ENCODE measurements at regions not wholly inside any gene's neighbourhood (a gene's known extent, or its start where the extent isn't known, plus 50 kb on each side); places are given as distances from the start of the nearest gene placed in this dataset.

GRCh38 chr1:235021321-235021720 is 107.3 kb downstream of the TOMM20 start:
- WGBS (ENCODE audit: insufficient coverage): 90% methylated on average over 7 of the region's 7 CpGs
- Histone ChIP-seq H3K4me3 (ENCODE audit: low read depth, low read length) (no peak overlapping the region), H3K9me3 (ENCODE audit: control insufficient read depth, insufficient read depth, low read length) (no peaks in the 10 kb centered on the region), H3K27ac (ENCODE audit: low read depth, low read length) (no peak overlapping the region), H3K4me1 (ENCODE audit: control insufficient read depth, insufficient read depth, low read length) (peaks cover 18% of the 10 kb centered on the region), H3K27me3 (ENCODE audit: control insufficient read depth, insufficient read depth, low read length) (no peaks in the 10 kb centered on the region), H3K36me3 (ENCODE audit: control insufficient read depth, insufficient read depth, low read length) (no peaks in the 10 kb centered on the region)
- no peak for DNase-seq (ENCODE audit: low read depth in 4 of 6, low spot score in 6 of 6)

DNA sequence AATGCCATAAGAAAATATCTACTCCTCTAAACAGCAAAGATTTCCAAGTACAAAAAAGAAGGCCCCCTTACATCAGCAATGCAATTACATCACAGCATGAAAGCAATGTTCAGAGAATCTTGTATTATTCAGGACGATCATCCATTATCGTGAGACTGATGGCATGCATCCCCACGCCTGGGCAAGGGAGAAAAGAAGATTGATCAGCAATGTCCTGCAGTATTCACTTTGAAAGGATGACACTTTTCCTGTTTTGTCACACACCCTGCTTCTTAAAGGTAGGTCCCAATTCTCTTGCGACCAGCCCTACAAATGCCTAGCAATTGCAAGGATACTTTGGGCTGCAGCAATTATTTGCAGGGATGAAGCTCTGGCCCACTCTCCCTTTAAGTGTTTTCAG is 108.7 kb downstream of the TOMM20 start:
- Histone ChIP-seq H3K4me1 (ENCODE audit: control insufficient read depth, insufficient read depth, low read length) (peaks cover 16% of the 10 kb centered on the region), H3K9me3 (ENCODE audit: control insufficient read depth, insufficient read depth, low read length) (no peaks in the 10 kb centered on the region), H3K27ac (ENCODE audit: low read depth, low read length) (no peak overlapping the region), H3K27me3 (ENCODE audit: control insufficient read depth, insufficient read depth, low read length) (no peaks in the 10 kb centered on the region), H3K36me3 (ENCODE audit: control insufficient read depth, insufficient read depth, low read length) (no peaks in the 10 kb centered on the region), H3K4me3 (ENCODE audit: low read depth, low read length) (no peak overlapping the region)
- peak in 1 of 6 donors; percentile 19 for DNase-seq (ENCODE audit: low read depth in 4 of 6, low spot score in 6 of 6)
- WGBS (ENCODE audit: insufficient coverage): 53% methylated on average over 4 of the region's 4 CpGs

GRCh38 chr1:235019471-235019870 is 109.2 kb downstream of the TOMM20 start:
- Histone ChIP-seq H3K27ac (ENCODE audit: low read depth, low read length) (no peak overlapping the region), H3K36me3 (ENCODE audit: control insufficient read depth, insufficient read depth, low read length) (no peaks in the 10 kb centered on the region), H3K9me3 (ENCODE audit: control insufficient read depth, insufficient read depth, low read length) (no peaks in the 10 kb centered on the region), H3K4me3 (ENCODE audit: low read depth, low read length) (no peak overlapping the region), H3K27me3 (ENCODE audit: control insufficient read depth, insufficient read depth, low read length) (no peaks in the 10 kb centered on the region), H3K4me1 (ENCODE audit: control insufficient read depth, insufficient read depth, low read length) (peaks cover 14% of the 10 kb centered on the region)
- 100% methylated on average over 1 of the region's 3 CpGs for WGBS (ENCODE audit: insufficient coverage)
- no peak for DNase-seq (ENCODE audit: low read depth in 4 of 6, low spot score in 6 of 6)

GRCh38 chr1:235018720-235019444 is 109.8 kb downstream of the TOMM20 start:
- 100% methylated on average over 2 of the region's 3 CpGs for WGBS (ENCODE audit: insufficient coverage)
- no peak for DNase-seq (ENCODE audit: low read depth in 4 of 6, low spot score in 6 of 6)

GRCh38 chr1:235018161-235018560 is 110.5 kb downstream of the TOMM20 start:
- Histone ChIP-seq H3K27me3 (ENCODE audit: control insufficient read depth, insufficient read depth, low read length) (no peaks in the 10 kb centered on the region), H3K36me3 (ENCODE audit: control insufficient read depth, insufficient read depth, low read length) (no peaks in the 10 kb centered on the region), H3K27ac (ENCODE audit: low read depth, low read length) (no peak overlapping the region), H3K4me3 (ENCODE audit: low read depth, low read length) (no peak overlapping the region), H3K9me3 (ENCODE audit: control insufficient read depth, insufficient read depth, low read length) (no peaks in the 10 kb centered on the region), H3K4me1 (ENCODE audit: control insufficient read depth, insufficient read depth, low read length) (peaks cover 14% of the 10 kb centered on the region)
- DNase-seq (ENCODE audit: low read depth in 4 of 6, low spot score in 6 of 6): no peak
- 91% methylated on average over 3 of the region's 3 CpGs for WGBS (ENCODE audit: insufficient coverage)

More at GRCh38 chr1:235018720-235019444, 109.8 kb downstream of the TOMM20 start:
- Histone ChIP-seq H3K9me3 (ENCODE audit: control insufficient read depth, insufficient read depth, low read length) (no peaks in the 10 kb centered on the region), H3K4me3 (ENCODE audit: low read depth, low read length) (no peak overlapping the region), H3K27ac (ENCODE audit: low read depth, low read length) (no peak overlapping the region), H3K4me1 (ENCODE audit: control insufficient read depth, insufficient read depth, low read length) (peaks cover 14% of the 10 kb centered on the region), H3K36me3 (ENCODE audit: control insufficient read depth, insufficient read depth, low read length) (no peaks in the 10 kb centered on the region), H3K27me3 (ENCODE audit: control insufficient read depth, insufficient read depth, low read length) (no peaks in the 10 kb centered on the region)

DNA sequence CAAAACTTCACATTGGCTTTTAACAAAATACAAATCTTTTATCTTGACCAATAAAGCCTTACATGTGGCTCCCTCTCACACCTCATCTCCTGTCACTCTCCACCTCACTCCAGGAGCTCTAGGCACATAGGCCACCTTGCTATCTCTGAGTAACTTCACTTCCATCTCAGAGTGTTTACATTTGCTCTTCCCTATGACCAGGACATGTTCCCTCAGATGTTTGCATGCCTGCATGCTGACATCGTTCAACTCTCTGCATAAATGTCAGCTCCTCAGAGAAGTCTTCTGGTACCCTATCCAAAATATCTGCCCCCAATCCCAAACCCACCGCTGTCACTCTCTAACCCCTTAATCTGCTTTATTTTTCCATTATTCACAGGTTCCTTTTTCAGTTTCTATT is 110.9 kb downstream of the TOMM20 start:
- Histone ChIP-seq H3K36me3 (ENCODE audit: control insufficient read depth, insufficient read depth, low read length) (no peaks in the 10 kb centered on the region), H3K4me3 (ENCODE audit: low read depth, low read length) (no peak overlapping the region), H3K27ac (ENCODE audit: low read depth, low read length) (no peak overlapping the region), H3K27me3 (ENCODE audit: control insufficient read depth, insufficient read depth, low read length) (no peaks in the 10 kb centered on the region), H3K4me1 (ENCODE audit: control insufficient read depth, insufficient read depth, low read length) (peaks cover 16% of the 10 kb centered on the region), H3K9me3 (ENCODE audit: control insufficient read depth, insufficient read depth, low read length) (no peaks in the 10 kb centered on the region)
- WGBS (ENCODE audit: insufficient coverage): 100% methylated on average over 2 of the region's 2 CpGs
- DNase-seq (ENCODE audit: low read depth in 4 of 6, low spot score in 6 of 6): no peak

GRCh38 chr1:235017191-235017590 is 111.4 kb downstream of the TOMM20 start:
- Histone ChIP-seq H3K27me3 (ENCODE audit: control insufficient read depth, insufficient read depth, low read length) (no peaks in the 10 kb centered on the region), H3K4me3 (ENCODE audit: low read depth, low read length) (no peak overlapping the region), H3K27ac (ENCODE audit: low read depth, low read length) (no peak overlapping the region), H3K9me3 (ENCODE audit: control insufficient read depth, insufficient read depth, low read length) (no peaks in the 10 kb centered on the region), H3K36me3 (ENCODE audit: control insufficient read depth, insufficient read depth, low read length) (no peaks in the 10 kb centered on the region), H3K4me1 (ENCODE audit: control insufficient read depth, insufficient read depth, low read length) (peaks cover 17% of the 10 kb centered on the region)
- DNase-seq (ENCODE audit: low read depth in 4 of 6, low spot score in 6 of 6): no peak
- WGBS (ENCODE audit: insufficient coverage): 100% methylated on average over 4 of the region's 4 CpGs

- no peaks in the 10 kb centered on the region for H3K27me3 ChIP-seq (ENCODE audit: control insufficient read depth, insufficient read depth, low read length)
- DNase-seq (ENCODE audit: low read depth in 4 of 6, low spot score in 6 of 6): no peak
Observed at GRCh38 chr1:235015291-235015985, 113.2 kb downstream of the TOMM20 start.

GRCh38 chr1:235014756-235015155 is 113.9 kb downstream of the TOMM20 start:
- no CpG with 5 or more reads among the region's 2 CpGs for WGBS (ENCODE audit: insufficient coverage)
- DNase-seq (ENCODE audit: low read depth in 4 of 6, low spot score in 6 of 6): no peak
- Histone ChIP-seq H3K27ac (ENCODE audit: low read depth, low read length) (no peak overlapping the region), H3K4me1 (ENCODE audit: control insufficient read depth, insufficient read depth, low read length) (peaks cover 11% of the 10 kb centered on the region), H3K36me3 (ENCODE audit: control insufficient read depth, insufficient read depth, low read length) (no peaks in the 10 kb centered on the region), H3K4me3 (ENCODE audit: low read depth, low read length) (no peak overlapping the region), H3K9me3 (ENCODE audit: control insufficient read depth, insufficient read depth, low read length) (no peaks in the 10 kb centered on the region), H3K27me3 (ENCODE audit: control insufficient read depth, insufficient read depth, low read length) (no peaks in the 10 kb centered on the region)

More at GRCh38 chr1:235015291-235015985, 113.2 kb downstream of the TOMM20 start:
- Histone ChIP-seq H3K27ac (ENCODE audit: low read depth, low read length) (no peak overlapping the region), H3K4me1 (ENCODE audit: control insufficient read depth, insufficient read depth, low read length) (peaks cover 11% of the 10 kb centered on the region), H3K4me3 (ENCODE audit: low read depth, low read length) (no peak overlapping the region), H3K36me3 (ENCODE audit: control insufficient read depth, insufficient read depth, low read length) (no peaks in the 10 kb centered on the region), H3K9me3 (ENCODE audit: control insufficient read depth, insufficient read depth, low read length) (no peaks in the 10 kb centered on the region)
- WGBS (ENCODE audit: insufficient coverage): 82% methylated on average over 3 of the region's 6 CpGs

DNA sequence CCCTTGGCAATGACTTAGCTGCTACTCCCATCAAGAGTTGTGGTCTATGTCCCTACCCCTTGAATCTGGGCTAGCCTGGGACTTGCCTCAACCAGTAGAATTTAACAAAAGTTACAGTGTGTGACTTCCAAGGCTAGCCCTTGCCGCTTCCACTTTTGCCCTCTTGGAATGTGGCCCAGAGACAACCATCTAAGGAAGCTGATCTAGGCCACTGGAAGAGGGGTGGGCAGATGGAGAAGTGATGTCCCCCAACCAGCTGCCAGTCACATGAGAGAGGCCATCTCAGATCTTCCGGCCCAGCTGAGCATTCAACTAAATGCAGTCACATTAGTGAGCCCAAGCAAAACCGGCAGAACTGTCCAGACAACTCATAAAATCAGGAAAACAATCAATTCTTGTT is 115.1 kb downstream of the TOMM20 start:
- H3K4me1 ChIP-seq (ENCODE audit: control insufficient read depth, insufficient read depth, low read length): peaks cover 11% of the 10 kb centered on the region
- no peak overlapping the region for H3K4me3 ChIP-seq (ENCODE audit: low read depth, low read length)
- no peak for DNase-seq (ENCODE audit: low read depth in 4 of 6, low spot score in 6 of 6)
- no peaks in the 10 kb centered on the region for H3K9me3 ChIP-seq (ENCODE audit: control insufficient read depth, insufficient read depth, low read length)
- H3K27ac ChIP-seq (ENCODE audit: low read depth, low read length): no peak overlapping the region
- H3K36me3 ChIP-seq (ENCODE audit: control insufficient read depth, insufficient read depth, low read length): no peaks in the 10 kb centered on the region
- 100% methylated on average over 1 of the region's 3 CpGs for WGBS (ENCODE audit: insufficient coverage)
- H3K27me3 ChIP-seq (ENCODE audit: control insufficient read depth, insufficient read depth, low read length): no peaks in the 10 kb centered on the region

Data from spinal cord (tissue), 9 donors.